H1 (cell line): ENCODE measurements at regions not wholly inside any gene's neighbourhood (a gene's known extent, or its start where the extent isn't known, plus 50 kb on each side); places are given as distances from the start of the nearest gene placed in this dataset.

Experiments used
- CTCF ChIA-PET: fragments of 300-600 bp; sonication (Branson Sonifier 250); formaldehyde crosslinking; loops from one replicate; lab custom pipeline; 2021; ENCODE audit not compliant: partially characterized antibody; lab: Charles Lee
- POLR2A ChIA-PET: fragments of 300-600 bp; sonication (Branson Sonifier 250); formaldehyde crosslinking; loops from one replicate; lab custom pipeline; 2021; ENCODE audit warnings: inconsistent platforms; ENCODE audit not compliant: partially characterized antibody; lab: Charles Lee
- DNase-seq, 2 experiments: peaks; one replicate each; pipeline versions ENCODE4 v3.0.0 to v3.0.0-alpha.2; 2010 to 2022; ENCODE audit warnings: low spot score in 2 of 2, low read depth in 1 of 2, mixed read lengths in 1 of 2
- FAIRE-seq: peaks from 2 replicates; lab custom pipeline; 2011; peaks lifted over from hg19 to GRCh38; lab: Jason Lieb, UNC
- H2AFZ ChIP-seq: 2 replicates; pipeline ENCODE4 v1.8.1; 2012; ENCODE audit warnings: low read length, inconsistent platforms
- H2AK5ac ChIP-seq: 2 replicates; pipeline ENCODE4 v1.6.1; 2013; ENCODE audit warnings: low read depth, low read length
- H2BK120ac ChIP-seq: replicated peaks from 2 replicates; pipeline ENCODE3; 2013; ENCODE audit warnings: low read depth, low read length, inconsistent platforms
- H2BK12ac ChIP-seq: 2 replicates; pipeline ENCODE4 v1.6.1; 2013; ENCODE audit warnings: low read depth, low read length
- H2BK15ac ChIP-seq: 2 replicates; pipeline ENCODE4 v1.6.1; 2013; ENCODE audit warnings: low read length
- H2BK20ac ChIP-seq: 2 replicates; pipeline ENCODE4 v1.6.1; 2013; ENCODE audit warnings: low read length
- H2BK5ac ChIP-seq: 2 replicates; pipeline ENCODE4 v1.6.1; 2013; ENCODE audit warnings: low read depth, low read length
- H3K14ac ChIP-seq: 2 replicates; pipeline ENCODE4 v1.6.1; 2013; ENCODE audit warnings: inconsistent platforms; ENCODE audit not compliant: insufficient read length
- H3K18ac ChIP-seq: 2 replicates; pipeline ENCODE4 v1.6.1; 2013; ENCODE audit warnings: low read length; ENCODE audit errors: extremely low read depth
- H3K23ac ChIP-seq: 2 replicates; pipeline ENCODE4 v1.6.1; 2013; ENCODE audit warnings: inconsistent platforms; ENCODE audit not compliant: insufficient read length
- H3K23me2 ChIP-seq: 2 replicates; pipeline ENCODE4 v1.6.1; 2013; ENCODE audit warnings: low read depth, low read length
- H3K27ac ChIP-seq: 2 replicates; pipeline ENCODE4 v1.6.1; 2011; ENCODE audit warnings: low read depth, low read length, inconsistent platforms
- H3K27me3 ChIP-seq, 4 experiments: replicated peaks in 1 of 4; 1 replicate in 1 of 4; 2 replicates in 3 of 4; pipeline versions ENCODE4 v1.6.1 to v1.8.1; 2011 to 2013; ENCODE audit warnings: low read length in 3 of 4, mild to moderate bottlenecking in 3 of 4, inconsistent platforms in 2 of 4, mixed read lengths in 2 of 4, moderate library complexity in 1 of 4; ENCODE audit not compliant: control insufficient read depth in 3 of 4, insufficient read depth in 3 of 4; ENCODE audit errors: extremely low read depth in 1 of 4
- H3K36me3 ChIP-seq, 4 experiments: 2 replicates each; pipeline versions ENCODE4 v1.6.1 to v1.8.1; 2011 to 2013; ENCODE audit warnings: mild to moderate bottlenecking in 4 of 4, low read length in 3 of 4, moderate library complexity in 2 of 4, control low read depth in 1 of 4, inconsistent platforms in 1 of 4; ENCODE audit not compliant: insufficient read depth in 4 of 4, control insufficient read depth in 2 of 4
- H3K4ac ChIP-seq: replicated peaks from 2 replicates; pipeline ENCODE3; 2013; ENCODE audit warnings: low read length, low read depth, mixed read lengths, inconsistent platforms; ENCODE audit not compliant: insufficient read length
- H3K4me1 ChIP-seq, 4 experiments: replicated peaks in 1 of 4; 1 replicate in 1 of 4; 2 replicates in 3 of 4; pipeline versions ENCODE4 v1.6.1 to v1.8.1; 2011 to 2013; ENCODE audit warnings: low read length in 3 of 4, inconsistent platforms in 2 of 4, mixed read lengths in 1 of 4; ENCODE audit not compliant: insufficient read depth in 4 of 4, control insufficient read depth in 3 of 4
- H3K4me2 ChIP-seq, 2 experiments: 2 replicates each; pipeline versions ENCODE4 v1.6.1 to v1.8.1; 2011 to 2013; ENCODE audit warnings: low read depth in 2 of 2, low read length in 2 of 2, control low read depth in 1 of 2, inconsistent platforms in 1 of 2, mild to moderate bottlenecking in 1 of 2; ENCODE audit not compliant: insufficient read depth in 1 of 2
- H3K4me3 ChIP-seq, 4 experiments: fragments of 200-600, 300-600 bp in 1 of 4; sonication (generic), shearing (Covaris generic), sonication (Bioruptor Twin) in 1 of 4; 2 replicates each; pipeline versions ENCODE4 v1.5.1 to v1.8.1; 2011 to 2016; ENCODE audit warnings: low read length in 4 of 4, low read depth in 3 of 4, control low read depth in 2 of 4, inconsistent platforms in 2 of 4, mild to moderate bottlenecking in 2 of 4, mixed read lengths in 1 of 4, moderate library complexity in 1 of 4; ENCODE audit not compliant: insufficient read depth in 2 of 4; ENCODE audit errors: extremely low read depth in 1 of 4
- H3K56ac ChIP-seq: replicated peaks from 2 replicates; pipeline ENCODE3; 2013; ENCODE audit warnings: low read depth, mild to moderate bottlenecking, mixed read lengths, low read length, inconsistent platforms; ENCODE audit not compliant: insufficient read length
- H3K79me1 ChIP-seq: 2 replicates; pipeline ENCODE4 v1.6.1; 2013; ENCODE audit warnings: low read depth, low read length, control low read depth
- H3K79me2 ChIP-seq, 2 experiments: 2 replicates each; pipeline versions ENCODE4 v1.6.1 to v1.8.1; 2012 to 2013; ENCODE audit warnings: low read length in 2 of 2, mild to moderate bottlenecking in 2 of 2, inconsistent platforms in 1 of 2; ENCODE audit not compliant: insufficient read depth in 2 of 2, control insufficient read depth in 1 of 2
- H3K9ac ChIP-seq, 4 experiments: replicated peaks in 1 of 4; 1 replicate in 1 of 4; 2 replicates in 3 of 4; pipeline versions ENCODE4 v1.6.1 to v1.8.1; 2011 to 2013; ENCODE audit warnings: low read depth in 3 of 4, low read length in 3 of 4, control low read depth in 2 of 4, mild to moderate bottlenecking in 2 of 4, moderate library complexity in 2 of 4, inconsistent platforms in 1 of 4; ENCODE audit errors: extremely low read depth in 1 of 4
- H3K9me3 ChIP-seq, 2 experiments: 2 replicates each; pipeline versions ENCODE4 v1.6.1 to v1.8.1; 2012 to 2013; ENCODE audit warnings: mild to moderate bottlenecking in 2 of 2, moderate library complexity in 2 of 2, control low read depth in 1 of 2, inconsistent platforms in 1 of 2, low read depth in 1 of 2, low read length in 1 of 2, mixed read lengths in 1 of 2; ENCODE audit not compliant: insufficient read depth in 2 of 2
- H4K20me1 ChIP-seq, 2 experiments: replicated peaks in 1 of 2; 2 replicates each; pipeline versions ENCODE3 to v1.8.1; 2011 to 2013; ENCODE audit warnings: inconsistent platforms in 2 of 2, low read length in 2 of 2, mild to moderate bottlenecking in 1 of 2; ENCODE audit not compliant: insufficient read depth in 2 of 2, control insufficient read depth in 1 of 2
- H4K5ac ChIP-seq: 2 replicates; pipeline ENCODE4 v1.6.1; 2013; ENCODE audit warnings: low read length, low read depth, mixed read lengths, inconsistent platforms; ENCODE audit not compliant: insufficient read length
- H4K8ac ChIP-seq: 2 replicates; pipeline ENCODE4 v1.8.0; 2013; ENCODE audit warnings: mild to moderate bottlenecking, moderate library complexity, low read length, inconsistent platforms; ENCODE audit not compliant: insufficient read depth; ENCODE audit errors: extremely low read depth
- H4K91ac ChIP-seq: replicated peaks from 2 replicates; pipeline ENCODE3; 2013; ENCODE audit warnings: low read length, mixed read lengths, inconsistent platforms; ENCODE audit not compliant: insufficient read length
- ASH2L ChIP-seq: fragments of 200-600, 300-600 bp; sonication (generic); IDR thresholded peaks from one replicate; pipeline ENCODE4 v1.7.1; 2017; ENCODE audit warnings: low read length
- CEBPB ChIP-seq: IDR thresholded peaks from 2 replicates; pipeline ENCODE4 v1.6.1; 2012; ENCODE audit warnings: low read depth, low read length
- CHD2 ChIP-seq: IDR thresholded peaks from 2 replicates; pipeline ENCODE4 v1.6.1; 2012; ENCODE audit warnings: low read length, improper control_type of control experiment
- CREB1 ChIP-seq: IDR thresholded peaks from 2 replicates; pipeline ENCODE4 v1.6.1; 2012; ENCODE audit warnings: inconsistent platforms
- GTF2F1 ChIP-seq: IDR thresholded peaks from 2 replicates; pipeline ENCODE4 v1.6.1; 2012; ENCODE audit warnings: low read depth, low read length, improper control_type of control experiment, borderline replicate concordance
- KDM1A ChIP-seq: fragments of 200-600, 300-600 bp; sonication (generic); IDR thresholded peaks from 2 replicates; pipeline ENCODE4 v1.7.1; 2016; ENCODE audit warnings: mild to moderate bottlenecking, low read length, borderline replicate concordance
- MAFK ChIP-seq: IDR thresholded peaks from 2 replicates; pipeline ENCODE4 v1.6.1; 2012; ENCODE audit warnings: low read depth, mild to moderate bottlenecking, improper control_type of control experiment, low read length
- RAD21 ChIP-seq, 2 experiments: IDR thresholded peaks in 1 of 2; conservative IDR thresholded peaks in 1 of 2; 2 replicates each; pipeline ENCODE4 v1.6.1; 2011; ENCODE audit warnings: low read depth in 2 of 2, low read length in 2 of 2, improper control_type of control experiment in 1 of 2, inconsistent platforms in 1 of 2, mild to moderate bottlenecking in 1 of 2, moderate library complexity in 1 of 2
- SUZ12 ChIP-seq: fragments of 200-600 bp; sonication (generic); IDR thresholded peaks from 2 replicates; pipeline ENCODE4 v1.6.1; 2012; ENCODE audit warnings: mild to moderate bottlenecking, inconsistent platforms, low read length, moderate library complexity, mixed read lengths
- TAF1 ChIP-seq: IDR thresholded peaks from 2 replicates; pipeline ENCODE4 v1.6.1; 2011; ENCODE audit warnings: mild to moderate bottlenecking, low read depth, low read length
- WGBS, 2 experiments: shearing (Covaris generic) in 1 of 2; methylation state at CpG; one replicate each; pipeline versions ENCODE4 v1.1.6 to v1.1.7; 2013 to 2015; ENCODE audit warnings: low lambda C conversion rate in 2 of 2, mixed read lengths in 2 of 2, inconsistent platforms in 1 of 2, low coverage in 1 of 2, missing lambda C conversion rate in 1 of 2; ENCODE audit not compliant: insufficient replicate concordance in 2 of 2, insufficient coverage in 1 of 2, insufficient read length in 1 of 2; ENCODE audit errors: extremely low coverage in 1 of 2, missing lambda C conversion rate in 1 of 2; 5-methylcytosine and 5-hydroxymethylcytosine counted together
- TF ChIP-seq, protein P1 (sequence below): IDR thresholded peaks from 2 replicates; pipeline ENCODE4 v1.6.1; 2011; ENCODE audit warnings: low read depth, mild to moderate bottlenecking, low read length; ENCODE audit not compliant: insufficient read depth

DNA sequence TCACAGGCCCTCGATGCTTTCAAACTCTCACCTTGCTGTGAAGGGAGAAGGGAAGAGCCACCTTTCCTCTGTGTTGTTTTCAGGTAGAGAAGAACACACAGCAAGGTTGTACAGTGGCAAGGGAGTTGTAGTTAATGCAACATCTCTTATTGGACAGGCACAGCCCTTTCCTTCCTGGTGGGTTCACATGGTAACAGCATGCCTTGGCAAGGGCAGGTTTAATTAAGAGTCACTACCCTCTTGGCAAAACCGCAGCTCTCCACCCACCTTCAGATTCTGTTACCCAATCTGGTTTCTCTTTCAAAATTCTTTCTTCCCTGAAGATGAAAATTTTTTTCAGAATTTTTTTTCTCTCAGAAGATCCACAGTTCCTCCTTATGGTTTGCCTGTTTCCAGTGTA, 253.1 kb downstream of the TLR4 start:
- no peak overlapping the region for H3K56ac ChIP-seq
- DNase-seq, result no peak
- H4K5ac ChIP-seq, result no peak overlapping the region
- H3K14ac ChIP-seq, result no peak overlapping the region
- CTCF ChIA-PET, result interaction anchor here (1.0 to 1.2 kb wide), 2 partner anchors 14 to 29 kb away, joined by 3 read pairs; no protein-coding TSS in a partner anchor
- no peak overlapping the region for H4K8ac ChIP-seq
- no peak overlapping the region for H4K91ac ChIP-seq
- 93% methylated on average over 2 of the region's 2 CpGs; no CpG with 5 or more reads in 1 of the 2 experiments for WGBS, 2 experiments
- H4K20me1 ChIP-seq, result no peaks in the 10 kb centered on the region
- no peak overlapping the region for H3K4me3 ChIP-seq
- no peak overlapping the region for H2BK120ac ChIP-seq
- no peak overlapping the region for H3K23ac ChIP-seq
- no peak for TF ChIP-seq CREB1
- no peak for TF ChIP-seq CEBPB
- no peak for TF ChIP-seq ASH2L
- TF ChIP-seq, protein P1, sequence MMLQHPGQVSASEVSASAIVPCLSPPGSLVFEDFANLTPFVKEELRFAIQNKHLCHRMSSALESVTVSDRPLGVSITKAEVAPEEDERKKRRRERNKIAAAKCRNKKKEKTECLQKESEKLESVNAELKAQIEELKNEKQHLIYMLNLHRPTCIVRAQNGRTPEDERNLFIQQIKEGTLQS, result no peak
- TF ChIP-seq KDM1A, result no peak
- no peak for TF ChIP-seq TAF1
- TF ChIP-seq MAFK, result no peak
- no peak for TF ChIP-seq GTF2F1
- TF ChIP-seq CHD2, result no peak
- TF ChIP-seq SUZ12, result no peak
- TF ChIP-seq RAD21 (IDR thresholded peaks at IDR 0.05 in 1 of 2, conservative IDR thresholded peaks at IDR 0.05 in 1 of 2; ENCODE audit: low read depth in 2 of 2, low read length in 2 of 2), result no peak
- TF ChIP-seq, all 59 proteins: peak for 0
- Histone ChIP-seq H3K79me2 (no peaks in the 10 kb centered on the region), H2BK15ac (no peak overlapping the region), H3K27me3 (no peaks in the 10 kb centered on the region), H3K79me1 (no peaks in the 10 kb centered on the region), H3K9me3 (no peaks in the 10 kb centered on the region), H2AK5ac (no peak overlapping the region), H3K9ac (no peak overlapping the region), H2AFZ (0 out of 2 replicates have a peak overlapping the region, but pooled peaks have one; percentile 54), H2BK5ac (no peak overlapping the region), H3K18ac (no peak overlapping the region), H3K36me3 (no peaks in the 10 kb centered on the region), H2BK12ac (no peak overlapping the region), H3K4ac (no peak overlapping the region), H2BK20ac (no peak overlapping the region), H3K23me2 (no peaks in the 10 kb centered on the region), H3K27ac (no peak overlapping the region), H3K4me1 (peaks cover 0 to 5% (median 0%) of the 10 kb centered on the region in 4 experiments; a peak in 1 of 7 replicates), H3K4me2 (no peak overlapping the region)
- no peak for FAIRE-seq
- POLR2A ChIA-PET, result no interaction called here
